ENCODE measurements at regions not wholly inside any gene's neighbourhood (a gene's known extent, or its start where the extent isn't known, plus 50 kb on each side); places are given as distances from the start of the nearest gene placed in this dataset.

DNA sequence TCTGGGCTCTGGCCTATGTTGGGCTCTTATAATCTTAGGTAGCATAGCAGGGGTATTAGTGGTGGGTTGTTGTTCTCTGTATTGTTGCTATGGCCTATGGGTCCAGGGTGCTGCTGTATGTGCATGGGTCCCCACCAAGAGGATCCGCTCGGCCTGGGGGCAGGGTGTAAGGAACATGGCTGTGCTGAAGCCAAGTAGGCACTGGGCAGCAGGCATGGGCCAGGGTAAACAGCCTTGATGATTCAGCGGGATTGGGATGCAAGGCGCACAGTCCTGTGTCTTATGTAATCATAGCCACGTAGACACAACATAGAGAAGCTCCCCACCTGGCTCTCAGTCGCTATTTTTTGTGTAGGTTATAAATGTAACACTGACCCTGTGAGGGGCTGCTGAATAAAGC, 306.9 kb downstream of the ZPLD1 start:
- H3K27ac ChIP-seq (ENCODE audit: low read length), result no peak overlapping the region
- H3K4me1 ChIP-seq (ENCODE audit: control insufficient read depth, insufficient read depth, low read length), result no peaks in the 10 kb centered on the region
- in situ Hi-C loops (cut with HindIII; ENCODE audit: low pct_unique_long_range_greater_than_20kb, low sequenced_read_pairs), result no loop called here
- POLR2A ChIA-PET, result no interaction called here
- H3K36me3 ChIP-seq (ENCODE audit: control insufficient read depth, insufficient read depth, low read length), result no peaks in the 10 kb centered on the region
- ATAC-seq (no peak), DNase-seq (ENCODE audit: low read depth, low spot score) (no peak)
- H3K27me3 ChIP-seq (ENCODE audit: control insufficient read depth, insufficient read depth, low read length), result no peaks in the 10 kb centered on the region
- H3K9me3 ChIP-seq (ENCODE audit: control insufficient read depth, insufficient read depth, low read depth, low read length), result no peaks in the 10 kb centered on the region
- CTCF ChIA-PET, result no interaction called here
- TF ChIP-seq POLR2AphosphoS5 (IDR thresholded peaks at IDR 0.05; ENCODE audit: low read depth, low read length), result no peak
- TF ChIP-seq REST (IDR thresholded peaks at IDR 0.05; ENCODE audit: insufficient read depth in 1 of 2, low read depth in 2 of 2, low read length in 1 of 2), result no peak
- no peak for TF ChIP-seq SIN3A (IDR thresholded peaks at IDR 0.05; ENCODE audit: borderline replicate concordance, insufficient read depth, low read depth, low read length)
- TF ChIP-seq, protein P1, sequence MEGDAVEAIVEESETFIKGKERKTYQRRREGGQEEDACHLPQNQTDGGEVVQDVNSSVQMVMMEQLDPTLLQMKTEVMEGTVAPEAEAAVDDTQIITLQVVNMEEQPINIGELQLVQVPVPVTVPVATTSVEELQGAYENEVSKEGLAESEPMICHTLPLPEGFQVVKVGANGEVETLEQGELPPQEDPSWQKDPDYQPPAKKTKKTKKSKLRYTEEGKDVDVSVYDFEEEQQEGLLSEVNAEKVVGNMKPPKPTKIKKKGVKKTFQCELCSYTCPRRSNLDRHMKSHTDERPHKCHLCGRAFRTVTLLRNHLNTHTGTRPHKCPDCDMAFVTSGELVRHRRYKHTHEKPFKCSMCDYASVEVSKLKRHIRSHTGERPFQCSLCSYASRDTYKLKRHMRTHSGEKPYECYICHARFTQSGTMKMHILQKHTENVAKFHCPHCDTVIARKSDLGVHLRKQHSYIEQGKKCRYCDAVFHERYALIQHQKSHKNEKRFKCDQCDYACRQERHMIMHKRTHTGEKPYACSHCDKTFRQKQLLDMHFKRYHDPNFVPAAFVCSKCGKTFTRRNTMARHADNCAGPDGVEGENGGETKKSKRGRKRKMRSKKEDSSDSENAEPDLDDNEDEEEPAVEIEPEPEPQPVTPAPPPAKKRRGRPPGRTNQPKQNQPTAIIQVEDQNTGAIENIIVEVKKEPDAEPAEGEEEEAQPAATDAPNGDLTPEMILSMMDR (IDR thresholded peaks at IDR 0.05), result no peak
- TF ChIP-seq TCF7L2 (IDR thresholded peaks at IDR 0.05; ENCODE audit: low read depth, low read length), result no peak
- BruUV-seq (replicated peaks), result no TSS peak
- intact Hi-C loops (cut with micrococcal nuclease; ENCODE audit: unreplicated experiment), result no loop called here
- no peak overlapping the region for H3K4me3 ChIP-seq (ENCODE audit: low read depth in 2 of 2, low read length in 2 of 2)

- intact Hi-C loops (cut with micrococcal nuclease; ENCODE audit: unreplicated experiment), result no loop called here
- ATAC-seq, result no peak
- H3K27me3 ChIP-seq (ENCODE audit: control insufficient read depth, insufficient read depth, low read length), result no peaks in the 10 kb centered on the region
- DNase-seq (ENCODE audit: low read depth, low spot score), result no peak
- H3K4me3 ChIP-seq (ENCODE audit: low read depth in 2 of 2, low read length in 2 of 2), result no peak overlapping the region
- POLR2A ChIA-PET, result no interaction called here
- TF ChIP-seq POLR2AphosphoS5 (IDR thresholded peaks at IDR 0.05; ENCODE audit: low read depth, low read length), result no peak
- TF ChIP-seq, protein P1 (IDR thresholded peaks at IDR 0.05), result peak; percentile 30; the same call in 1 of the 2 replicates
- BruUV-seq (replicated peaks), result no TSS peak
- CTCF ChIA-PET, result no interaction called here
- H3K36me3 ChIP-seq (ENCODE audit: control insufficient read depth, insufficient read depth, low read length), result no peaks in the 10 kb centered on the region
- in situ Hi-C loops (cut with HindIII; ENCODE audit: low pct_unique_long_range_greater_than_20kb, low sequenced_read_pairs), result no loop called here
- no peaks in the 10 kb centered on the region for H3K4me1 ChIP-seq (ENCODE audit: control insufficient read depth, insufficient read depth, low read length)
- no peaks in the 10 kb centered on the region for H3K9me3 ChIP-seq (ENCODE audit: control insufficient read depth, insufficient read depth, low read depth, low read length)
- H3K27ac ChIP-seq (ENCODE audit: low read length), result no peak overlapping the region
Observed at GRCh38 chr3:102745881-102746280, 311.1 kb downstream of the ZPLD1 start.

GRCh38 chr3:102747611-102748010, 312.8 kb downstream of the ZPLD1 start:
- ATAC-seq, result no peak
- Histone ChIP-seq H3K9me3 (ENCODE audit: control insufficient read depth, insufficient read depth, low read depth, low read length) (no peaks in the 10 kb centered on the region), H3K4me3 (ENCODE audit: low read depth in 2 of 2, low read length in 2 of 2) (no peak overlapping the region), H3K27me3 (ENCODE audit: control insufficient read depth, insufficient read depth, low read length) (no peaks in the 10 kb centered on the region), H3K27ac (ENCODE audit: low read length) (no peak overlapping the region), H3K36me3 (ENCODE audit: control insufficient read depth, insufficient read depth, low read length) (no peaks in the 10 kb centered on the region), H3K4me1 (ENCODE audit: control insufficient read depth, insufficient read depth, low read length) (no peaks in the 10 kb centered on the region)
- POLR2A ChIA-PET, result no interaction called here
- DNase-seq (ENCODE audit: low read depth, low spot score), result no peak
- in situ Hi-C loops (cut with HindIII; ENCODE audit: low pct_unique_long_range_greater_than_20kb, low sequenced_read_pairs) (no loop called here), intact Hi-C loops (cut with micrococcal nuclease; ENCODE audit: unreplicated experiment) (no loop called here)
- CTCF ChIA-PET, result no interaction called here
- no peak for TF ChIP-seq REST (IDR thresholded peaks at IDR 0.05; ENCODE audit: insufficient read depth in 1 of 2, low read depth in 2 of 2, low read length in 1 of 2)
- no peak for TF ChIP-seq SIN3A (IDR thresholded peaks at IDR 0.05; ENCODE audit: borderline replicate concordance, insufficient read depth, low read depth, low read length)
- TF ChIP-seq TCF7L2 (IDR thresholded peaks at IDR 0.05; ENCODE audit: low read depth, low read length), result no peak
- TF ChIP-seq, protein P1 (IDR thresholded peaks at IDR 0.05), result no peak
- BruUV-seq (replicated peaks), result no TSS peak
